ENCODE measurements at regions not wholly inside any gene's neighbourhood (a gene's known extent, or its start where the extent isn't known, plus 50 kb on each side); places are given as distances from the start of the nearest gene placed in this dataset.
"Not testable (repeated sequence)": the region's sequence is repeated elsewhere in the genome, so short reads cannot be mapped to it uniquely, and the experiment has no call there.

- H3K27ac ChIP-seq (ENCODE audit: low read length); ATAC-seq; H3K4me1 ChIP-seq (ENCODE audit: control insufficient read depth, insufficient read depth, low read length); H3K9me3 ChIP-seq (ENCODE audit: control insufficient read depth, low read length); intact Hi-C loops (cut with DNase I); H3K27me3 ChIP-seq (ENCODE audit: control insufficient read depth, insufficient read depth); H3K4me3 ChIP-seq (ENCODE audit: low read length); DNase-seq: not testable (repeated sequence)
- 100% methylated on average over 1 of the region's 2 CpGs for WGBS
These were observed 153.8 kb upstream of the PDCD2 start for GRCh38 chr6:170738263-170738662.

DNA sequence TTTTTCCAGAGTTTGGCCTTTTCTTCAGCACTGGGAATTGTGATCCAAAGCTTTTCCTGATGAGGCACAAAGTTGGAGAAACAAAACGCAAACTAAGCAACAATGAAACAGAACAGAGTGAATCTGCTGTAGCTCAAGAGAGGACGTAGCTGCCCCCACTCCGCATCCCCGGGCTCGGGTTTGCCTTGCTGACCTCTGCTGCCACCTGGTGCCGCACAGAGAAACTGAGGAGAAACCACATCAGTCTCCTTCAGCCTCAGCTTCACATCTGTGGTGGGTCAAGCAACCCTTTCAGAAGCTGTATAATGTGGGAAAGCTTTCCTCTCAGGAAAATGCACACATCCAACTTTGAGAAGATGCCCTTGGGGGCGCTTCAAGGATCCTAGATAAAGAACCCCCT is 151.9 kb upstream of the PDCD2 start:
- H3K9me3 ChIP-seq (ENCODE audit: control insufficient read depth, low read length); ATAC-seq; intact Hi-C loops (cut with DNase I); DNase-seq; H3K4me1 ChIP-seq (ENCODE audit: control insufficient read depth, insufficient read depth, low read length); H3K27me3 ChIP-seq (ENCODE audit: control insufficient read depth, insufficient read depth); H3K4me3 ChIP-seq (ENCODE audit: low read length); H3K27ac ChIP-seq (ENCODE audit: low read length): not testable (repeated sequence)
- 44% methylated on average over 5 of the region's 7 CpGs for WGBS

DNA sequence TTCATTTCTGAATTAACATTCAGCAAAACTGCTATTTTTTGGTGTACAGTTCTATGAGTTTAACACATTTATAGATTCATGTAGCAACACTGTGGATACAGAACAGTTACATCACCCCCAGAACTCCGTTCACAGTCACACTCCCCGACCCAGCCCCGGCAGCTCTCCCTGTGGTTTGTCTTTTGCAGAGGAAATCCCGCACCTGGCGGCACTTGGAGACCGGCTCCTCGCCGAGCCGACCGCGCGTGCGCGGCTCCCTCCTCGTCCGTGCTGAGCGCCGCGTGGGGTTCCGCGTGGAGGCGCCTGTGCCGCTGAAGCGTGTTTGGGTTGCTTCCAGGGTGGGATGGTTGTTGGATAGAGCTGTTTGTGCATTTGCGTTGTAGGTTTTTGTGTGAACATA is 132.6 kb upstream of the PDCD2 start:
- intact Hi-C loops (cut with DNase I): not testable (repeated sequence)
- peak in 1 of 3 donors; percentile 5 for DNase-seq

DNA sequence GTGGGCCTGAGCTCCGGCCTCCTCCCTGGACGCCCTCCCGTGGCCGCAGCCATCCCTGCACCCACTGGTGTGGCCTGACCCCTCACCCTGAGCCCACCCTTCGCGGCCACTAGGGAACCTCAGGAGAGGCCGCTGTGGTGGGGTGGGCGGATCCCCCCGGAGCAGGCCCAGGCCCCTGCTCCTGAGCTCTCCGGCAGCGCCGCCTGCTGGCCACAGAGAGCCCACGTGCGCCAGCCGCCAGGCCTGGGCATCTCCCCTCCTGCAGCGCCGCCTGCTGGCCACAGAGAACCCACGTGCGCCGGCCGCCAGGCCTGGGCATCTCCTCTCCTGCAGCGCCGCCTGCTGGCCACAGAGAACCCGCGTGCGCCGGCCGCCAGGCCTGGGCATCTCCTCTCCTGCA is 128.3 kb upstream of the PDCD2 start:
- H3K27me3 ChIP-seq (ENCODE audit: control insufficient read depth, insufficient read depth); H3K9me3 ChIP-seq (ENCODE audit: control insufficient read depth, low read length); intact Hi-C loops (cut with DNase I); H3K4me1 ChIP-seq (ENCODE audit: control insufficient read depth, insufficient read depth, low read length); ATAC-seq; DNase-seq; H3K4me3 ChIP-seq (ENCODE audit: low read length); H3K27ac ChIP-seq (ENCODE audit: low read length): not testable (repeated sequence)
- WGBS: no CpG with 5 or more reads among the region's 28 CpGs

More for the DNA sequence above, 132.6 kb upstream of the PDCD2 start:
- H3K4me1 ChIP-seq (ENCODE audit: control insufficient read depth, insufficient read depth, low read length); H3K4me3 ChIP-seq (ENCODE audit: low read length); H3K9me3 ChIP-seq (ENCODE audit: control insufficient read depth, low read length); H3K27me3 ChIP-seq (ENCODE audit: control insufficient read depth, insufficient read depth); ATAC-seq; H3K27ac ChIP-seq (ENCODE audit: low read length): not testable (repeated sequence)
- WGBS: no CpG with 5 or more reads among the region's 25 CpGs

GRCh38 chr6:170700178-170700577 is 115.7 kb upstream of the PDCD2 start:
- DNase-seq: peak in 1 of 3 donors; percentile 0
- H3K9me3 ChIP-seq (ENCODE audit: control insufficient read depth, low read length); H3K4me3 ChIP-seq (ENCODE audit: low read length); intact Hi-C loops (cut with DNase I); H3K4me1 ChIP-seq (ENCODE audit: control insufficient read depth, insufficient read depth, low read length); H3K27ac ChIP-seq (ENCODE audit: low read length); H3K27me3 ChIP-seq (ENCODE audit: control insufficient read depth, insufficient read depth); ATAC-seq: not testable (repeated sequence)
- no CpG with 5 or more reads among the region's 2 CpGs for WGBS
